Liver (tissue), 3 donors: ENCODE measurements at regions not wholly inside any gene's neighbourhood (a gene's known extent, or its start where the extent isn't known, plus 50 kb on each side); places are given as distances from the start of the nearest gene placed in this dataset.

Experiments used
- ATF3 ChIP-seq: IDR thresholded peaks from 2 replicates; pipeline ENCODE4 v1.6.1; 2016; ENCODE audit warnings: antibody characterized with exemption
- CTCF ChIP-seq: fragments of 150-350 bp; IDR thresholded peaks from 2 replicates; pipeline ENCODE4 v1.5.1; 2017; ENCODE audit warnings: improper control_type of control experiment, low read depth, low read length; ENCODE audit not compliant: missing input control
- GABPA ChIP-seq, 2 donors: IDR thresholded peaks in 1 of 2; conservative IDR thresholded peaks in 1 of 2; 2 replicates each; pipeline ENCODE4 v1.6.1; 2016; ENCODE audit warnings: antibody characterized with exemption in 2 of 2, mild to moderate bottlenecking in 1 of 2, moderate library complexity in 1 of 2
- JUND ChIP-seq, 2 donors: IDR thresholded peaks; 2 replicates each; pipeline ENCODE4 v1.6.1; 2016; ENCODE audit warnings: antibody characterized with exemption in 2 of 2
- MAX ChIP-seq: IDR thresholded peaks from 2 replicates; pipeline ENCODE4 v1.6.1; 2016; ENCODE audit warnings: antibody characterized with exemption
- NR2F2 ChIP-seq: IDR thresholded peaks from 2 replicates; pipeline ENCODE4 v1.6.1; 2016; ENCODE audit warnings: antibody characterized with exemption
- RAD21 ChIP-seq, 2 donors: IDR thresholded peaks; 2 replicates each; pipeline ENCODE4 v1.6.1; 2016; ENCODE audit warnings: antibody characterized with exemption in 2 of 2, mild to moderate bottlenecking in 2 of 2
- REST ChIP-seq: IDR thresholded peaks from 2 replicates; pipeline ENCODE4 v1.6.1; 2016; ENCODE audit warnings: antibody characterized with exemption, mild to moderate bottlenecking
- TAF1 ChIP-seq: conservative IDR thresholded peaks from 2 replicates; pipeline ENCODE4 v1.6.1; 2016; ENCODE audit warnings: antibody characterized with exemption, mild to moderate bottlenecking
- donor health status: healthy.
- donor health status: healthy.

GRCh38 chr21:34278451-34278850 lies 85.4 kb upstream of the KCNE2 start:
- TF ChIP-seq CTCF (no peak), TAF1 (no peak), ATF3 (no peak), GABPA (IDR thresholded peaks at IDR 0.05 in 1 of 2, conservative IDR thresholded peaks at IDR 0.05 in 1 of 2) (no peak), NR2F2 (no peak), MAX (no peak), REST (no peak), JUND (IDR thresholded peaks at IDR 0.05) (no peak), RAD21 (IDR thresholded peaks at IDR 0.05) (no peak)
